Occipital lobe (tissue), 1 donor: ENCODE measurements at regions not wholly inside any gene's neighbourhood (a gene's known extent, or its start where the extent isn't known, plus 50 kb on each side); places are given as distances from the start of the nearest gene placed in this dataset.

Experiments
- DNase-seq: peaks from one replicate; lab custom pipeline; 2025; lab: John Stamatoyannopoulos, UW

DNA sequence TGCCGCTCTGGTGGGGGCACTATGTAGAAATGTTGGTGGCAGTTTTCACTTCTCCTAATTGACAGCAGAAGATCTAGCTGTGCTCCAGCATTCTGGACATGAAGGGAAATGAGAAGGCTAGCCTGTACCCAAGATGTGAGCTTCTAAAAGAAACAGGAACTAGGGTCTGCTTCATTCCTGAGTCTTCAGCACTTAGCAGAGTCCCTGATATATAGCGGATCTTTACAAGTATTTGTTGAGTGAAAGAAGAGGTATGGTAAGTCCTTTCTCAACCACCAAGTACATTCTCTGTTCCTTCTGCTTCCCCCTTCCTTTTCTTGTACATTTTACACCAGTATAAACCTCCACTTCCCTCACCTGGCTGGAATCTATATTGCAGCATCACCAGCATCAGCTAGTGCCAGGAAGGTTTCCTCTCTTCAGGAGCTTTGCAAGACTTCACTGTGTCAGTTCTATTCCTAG is 408.3 kb upstream of the CADM1 start:
- DNase-seq, result no peak

DNA sequence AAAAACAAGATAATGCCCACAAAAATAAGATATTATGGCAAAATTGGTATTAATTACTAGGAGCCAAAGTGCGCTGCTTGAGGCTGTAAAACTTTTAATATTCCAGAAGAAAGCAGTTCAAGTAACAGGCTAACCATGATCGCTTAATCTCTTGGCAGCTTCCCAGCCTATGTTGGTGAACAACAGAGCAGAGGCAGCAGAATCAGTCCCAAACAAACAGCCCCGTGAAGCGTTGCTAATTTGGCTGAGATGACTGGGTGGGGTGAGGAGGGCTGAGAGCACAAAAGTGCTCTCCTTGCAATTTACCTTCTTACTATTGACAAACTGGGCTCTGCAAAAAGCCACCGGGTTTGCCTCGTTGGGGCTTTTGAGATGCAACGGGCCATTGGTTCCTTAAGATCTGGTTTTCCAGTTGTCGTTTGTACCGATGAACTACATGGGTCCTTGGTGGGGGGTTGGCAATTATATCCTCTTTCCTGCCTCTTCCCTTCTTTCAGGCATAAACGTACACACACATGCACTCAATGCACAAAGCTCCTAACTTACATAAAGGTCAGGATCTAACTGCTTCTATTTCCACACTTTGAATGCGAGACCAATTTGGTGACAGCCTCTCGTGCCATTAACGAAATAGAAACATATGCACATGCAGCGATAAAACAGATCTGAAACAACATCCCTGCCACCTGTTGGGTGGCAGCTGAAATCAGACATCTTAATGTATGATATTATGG is 407.6 kb upstream of the CADM1 start:
- no peak for DNase-seq

GRCh38 chr11:115910379-115910778 is 406.2 kb upstream of the CADM1 start:
- no peak for DNase-seq

DNA sequence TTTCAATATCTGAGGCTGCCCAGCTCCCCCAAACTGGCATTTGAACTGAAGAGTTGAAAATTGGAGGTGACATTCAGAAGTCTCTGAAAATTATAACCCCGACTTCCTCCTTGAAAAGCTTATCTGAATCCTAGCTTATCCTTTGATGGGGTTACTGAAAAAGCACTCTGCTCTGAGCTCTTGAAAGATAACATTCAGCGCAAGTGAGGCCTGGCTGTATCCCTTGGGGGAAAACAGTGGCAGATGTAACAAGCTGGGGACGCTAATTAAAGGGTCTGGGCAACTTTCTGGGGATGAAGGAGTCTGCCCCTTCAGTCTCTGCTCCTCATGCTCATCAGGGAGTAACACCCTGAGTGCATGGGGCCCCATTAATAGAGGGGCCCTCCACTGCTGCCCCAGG is 402.0 kb upstream of the CADM1 start:
- DNase-seq, result no peak

- no peak for DNase-seq
Measured at GRCh38 chr11:115905341-115906000, 401.3 kb upstream of the CADM1 start.

DNA sequence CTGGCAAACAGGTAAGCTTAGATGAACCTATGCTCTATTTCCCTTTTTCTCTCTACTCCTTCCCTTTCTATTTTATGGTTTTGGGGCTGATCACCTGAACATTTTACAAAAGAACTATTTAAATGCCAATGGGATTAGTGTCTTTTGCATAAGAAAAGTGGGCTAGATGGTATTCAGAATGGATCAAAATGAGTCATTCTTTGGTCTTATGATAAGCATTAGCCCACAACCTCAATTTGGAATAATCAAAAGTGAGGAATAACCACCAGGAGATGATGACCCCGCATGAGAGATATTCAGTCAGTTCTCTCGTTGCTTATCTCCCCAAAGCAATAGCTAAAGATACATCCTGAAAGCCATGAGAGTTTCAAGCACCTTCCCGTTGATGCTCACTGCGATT is 399.0 kb upstream of the CADM1 start:
- DNase-seq, result no peak

- DNase-seq, result no peak
Measured at GRCh38 chr11:115901069-115901468, 396.9 kb upstream of the CADM1 start.

DNA sequence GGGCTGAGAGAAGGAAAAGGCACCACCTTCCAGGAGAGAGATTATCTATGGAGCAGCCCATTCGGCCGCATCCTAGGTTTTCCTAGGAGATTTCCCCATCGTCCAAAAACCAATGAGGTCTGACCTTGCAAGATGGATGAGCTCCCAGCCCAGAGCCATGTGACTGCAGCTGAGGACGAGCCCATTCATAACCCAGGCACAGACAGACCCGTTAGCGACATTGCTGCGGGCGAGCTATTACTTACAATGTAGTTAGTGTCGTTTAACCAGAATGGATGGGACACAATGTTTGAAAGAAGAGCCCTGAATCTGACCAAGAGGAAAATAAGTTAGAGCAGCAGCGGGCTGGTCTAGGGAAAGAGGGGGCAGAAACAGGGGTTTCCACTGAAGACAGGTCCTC is 395.9 kb upstream of the CADM1 start:
- DNase-seq, result no peak

DNA sequence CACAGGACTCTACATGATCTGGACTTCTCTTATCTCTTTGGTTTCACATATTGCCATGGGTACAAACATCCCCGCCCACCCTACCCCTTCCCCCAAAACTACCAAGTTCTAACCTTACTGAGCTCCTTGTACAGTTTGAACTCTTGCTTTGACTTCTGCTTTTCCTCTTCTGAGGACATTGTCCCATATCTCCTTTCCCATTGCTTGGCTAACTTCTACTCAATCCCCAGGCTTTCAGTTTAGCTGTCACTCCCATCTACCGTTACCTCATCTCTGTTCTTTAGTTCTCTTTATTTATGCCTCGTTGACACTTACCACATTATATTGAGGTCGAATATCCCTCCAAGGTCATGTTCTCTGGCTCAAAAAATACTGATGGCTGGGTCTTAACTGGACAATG is 393.5 kb upstream of the CADM1 start:
- DNase-seq, result no peak

- no peak for DNase-seq
Measured at GRCh38 chr11:115896084-115896483, 391.9 kb upstream of the CADM1 start.

DNA sequence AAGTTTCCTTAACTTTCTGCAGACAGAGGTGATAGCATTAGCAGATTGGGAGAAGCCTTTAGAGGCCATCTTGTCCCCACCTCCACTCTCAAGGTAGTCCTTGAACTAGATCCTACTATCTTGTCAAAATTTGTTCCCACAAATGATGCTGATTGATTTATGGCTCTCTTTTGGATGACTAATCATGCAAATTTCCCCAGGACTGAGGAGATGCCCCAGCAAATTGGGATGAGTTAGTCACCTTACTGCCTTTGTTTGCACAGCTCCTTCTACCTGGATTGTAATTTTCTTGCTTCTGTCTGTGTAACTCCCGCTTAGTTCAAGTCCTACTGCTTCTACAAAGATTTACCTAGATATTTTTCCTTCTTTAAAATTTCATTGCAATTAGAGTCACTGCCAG is 391.4 kb upstream of the CADM1 start:
- no peak for DNase-seq

GRCh38 chr11:115894176-115894575 is 390.0 kb upstream of the CADM1 start:
- DNase-seq, result no peak

DNA sequence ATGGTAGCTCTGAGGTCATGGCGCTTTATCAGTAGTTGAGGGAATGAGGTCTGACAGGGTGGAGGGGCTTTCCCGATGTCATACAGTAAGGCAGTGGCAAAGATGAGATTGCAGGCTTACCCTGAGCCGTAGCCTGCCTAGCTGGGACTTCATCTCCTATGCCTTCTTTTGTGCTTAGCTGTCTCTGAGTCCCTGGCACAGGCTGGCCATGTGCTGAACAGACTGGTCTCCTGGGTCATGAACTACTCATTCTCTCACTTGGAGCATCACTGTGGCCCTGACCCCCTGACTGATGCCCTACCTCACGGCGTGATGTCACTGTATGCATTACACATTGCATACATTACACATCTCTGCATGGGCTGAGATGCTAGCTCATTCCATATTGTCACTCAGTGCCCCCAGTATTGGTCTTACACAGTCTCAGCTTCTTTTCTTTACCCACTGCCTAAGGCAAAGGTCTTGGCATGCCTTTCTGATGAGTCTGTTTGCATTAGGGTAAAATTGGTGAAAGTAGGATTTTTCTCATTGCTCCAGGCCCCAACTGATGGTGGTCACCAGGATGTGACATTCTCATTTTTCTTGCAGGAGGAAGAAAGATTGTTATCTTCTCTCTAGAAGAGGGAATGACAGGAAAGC is 389.4 kb upstream of the CADM1 start:
- DNase-seq, result no peak

GRCh38 chr11:115892016-115892415 is 387.8 kb upstream of the CADM1 start:
- DNase-seq, result no peak

DNA sequence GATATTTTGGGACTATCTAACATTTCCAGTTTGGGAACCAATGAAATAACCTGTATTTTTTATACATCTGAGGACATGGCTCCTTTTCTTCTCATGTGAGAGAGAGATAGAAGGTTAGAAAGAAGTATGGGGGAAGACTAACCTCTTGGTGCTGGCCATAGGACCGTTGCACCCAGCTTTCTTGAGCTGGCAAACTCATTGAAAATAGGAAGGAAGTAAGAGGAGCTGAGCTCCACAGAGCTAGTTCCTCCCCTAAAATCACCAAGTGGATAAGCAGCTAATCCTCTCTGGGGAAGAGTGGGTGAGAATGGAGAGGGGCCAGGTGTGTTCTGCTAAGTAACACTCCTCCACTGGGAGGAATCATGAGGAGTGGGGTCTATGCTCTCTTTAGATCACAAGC is 387.4 kb upstream of the CADM1 start:
- DNase-seq, result no peak

DNA sequence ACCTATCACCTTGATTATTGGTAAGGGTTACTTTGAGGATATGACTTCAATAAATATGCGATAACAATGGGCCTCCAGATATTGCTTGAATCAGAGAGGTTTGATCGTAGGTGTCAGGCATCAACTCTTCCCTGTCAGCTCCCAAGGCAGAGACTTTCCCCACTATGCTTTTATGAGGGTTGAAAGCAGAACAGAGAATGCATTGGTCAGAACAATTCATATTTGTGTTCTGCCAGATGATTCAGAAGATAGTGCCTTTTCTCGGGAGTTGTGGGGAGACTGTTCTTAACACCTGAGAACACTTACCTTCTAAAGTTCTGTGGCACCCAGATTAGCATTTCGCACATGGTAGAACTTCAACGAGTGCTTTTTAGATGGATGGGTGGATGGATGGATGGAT is 386.3 kb upstream of the CADM1 start:
- DNase-seq, result no peak

GRCh38 chr11:115889712-115890111 is 385.5 kb upstream of the CADM1 start:
- DNase-seq, result no peak

DNA sequence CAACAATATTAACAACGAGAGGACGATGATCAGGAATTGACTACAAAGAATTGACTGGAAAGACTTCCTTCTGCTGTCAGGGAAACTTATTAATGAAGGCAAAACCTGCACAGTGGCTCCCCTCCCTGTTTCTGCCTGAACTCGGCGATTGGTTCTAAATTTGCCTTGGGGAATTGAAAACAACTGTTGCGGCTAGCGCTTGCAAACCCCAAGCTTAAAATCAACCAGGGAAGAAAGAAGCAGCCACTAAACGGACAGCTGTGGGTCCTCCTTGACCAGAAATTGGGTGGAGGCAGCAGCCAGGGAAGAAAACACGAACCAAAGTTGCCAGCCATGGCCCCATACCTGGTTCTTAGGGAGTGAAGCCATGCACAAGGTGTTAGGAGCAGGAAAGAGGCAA is 383.5 kb upstream of the CADM1 start:
- DNase-seq, result no peak

GRCh38 chr11:115887316-115887715 is 383.1 kb upstream of the CADM1 start:
- no peak for DNase-seq

GRCh38 chr11:115886422-115886733 is 382.2 kb upstream of the CADM1 start:
- DNase-seq, result no peak

DNA sequence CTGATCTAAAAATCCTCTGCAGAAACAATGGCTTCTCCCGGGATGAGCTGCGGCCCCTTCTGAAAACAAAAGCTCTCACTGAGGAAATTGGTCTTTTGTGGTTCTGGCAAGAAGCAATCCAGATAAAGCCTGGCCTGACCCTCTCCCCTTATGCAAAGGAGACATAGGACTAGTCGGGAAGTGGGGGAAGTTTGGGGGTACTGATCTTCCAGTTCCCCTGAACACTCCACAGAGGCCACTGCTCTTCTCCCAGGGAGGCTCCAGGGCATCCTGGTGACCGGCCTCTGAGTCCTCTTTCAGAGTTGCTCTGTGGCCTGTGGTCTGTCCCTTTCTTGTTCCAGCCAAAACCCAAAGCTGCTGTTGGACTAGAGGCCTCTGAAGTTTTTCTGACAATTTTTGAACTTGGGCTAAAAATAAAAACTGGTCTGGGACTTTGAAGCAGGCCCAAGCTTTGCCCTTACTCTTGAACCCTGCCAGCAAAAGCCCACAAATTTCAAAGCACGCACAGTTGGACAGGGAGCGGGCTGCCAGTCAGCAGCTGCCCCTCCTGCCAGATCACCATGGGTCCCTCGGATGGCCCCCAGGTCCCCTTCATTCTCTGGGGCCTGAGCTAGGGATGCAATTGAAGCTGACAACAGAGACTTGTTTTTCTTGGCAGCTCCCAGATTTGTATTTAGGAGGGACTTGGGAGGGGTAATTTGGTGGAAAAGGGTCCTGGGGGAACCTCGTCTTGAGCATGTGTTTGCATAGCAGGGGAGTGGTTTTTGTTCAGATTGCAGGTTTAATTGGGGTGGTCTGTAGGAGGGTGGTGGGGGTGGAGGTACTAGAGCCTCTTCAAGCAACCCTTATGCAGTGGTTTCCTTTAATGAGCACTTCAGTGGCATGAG is 381.6 kb upstream of the CADM1 start:
- DNase-seq, result no peak
